HPDE6-E6E7 (cell line): ENCODE measurements at regions not wholly inside any gene's neighbourhood (a gene's known extent, or its start where the extent isn't known, plus 50 kb on each side); places are given as distances from the start of the nearest gene placed in this dataset.

ENCODE experiments used
- DNase-seq: peaks from one replicate; pipeline ENCODE4 v3.0.0; 2011; ENCODE audit warnings: missing footprints; ENCODE audit errors: extremely low spot score

DNA sequence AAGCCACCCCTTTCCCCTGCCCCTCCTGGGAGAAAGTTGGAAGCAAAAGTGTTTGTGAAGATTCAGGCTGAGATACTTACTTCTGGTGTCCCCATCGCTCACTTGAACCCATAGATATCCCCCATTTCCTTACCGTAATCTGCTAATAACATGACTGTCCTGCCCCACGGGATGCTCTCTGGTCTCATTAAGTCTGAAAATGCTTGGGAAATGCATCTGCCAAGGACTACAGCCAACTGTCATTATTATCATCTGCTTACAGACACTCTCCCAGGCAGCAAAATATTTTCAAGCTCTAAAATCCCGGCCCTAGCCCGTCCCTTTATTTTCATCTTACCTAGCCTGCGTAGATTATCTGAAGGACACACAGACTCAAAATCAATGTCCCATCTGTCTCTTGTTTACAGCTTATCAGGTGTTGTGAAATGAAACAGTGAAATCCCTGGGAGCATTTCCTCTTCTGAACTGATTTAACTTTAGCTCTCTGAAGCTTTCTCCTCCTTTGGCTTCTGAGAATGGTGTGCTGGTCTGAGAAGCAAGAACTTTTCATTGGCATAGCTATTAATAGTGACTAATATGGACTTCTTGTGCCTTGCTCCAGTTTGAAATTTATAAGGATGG is 126.9 kb upstream of the OSMR start:
- DNase-seq, result no peak

DNA sequence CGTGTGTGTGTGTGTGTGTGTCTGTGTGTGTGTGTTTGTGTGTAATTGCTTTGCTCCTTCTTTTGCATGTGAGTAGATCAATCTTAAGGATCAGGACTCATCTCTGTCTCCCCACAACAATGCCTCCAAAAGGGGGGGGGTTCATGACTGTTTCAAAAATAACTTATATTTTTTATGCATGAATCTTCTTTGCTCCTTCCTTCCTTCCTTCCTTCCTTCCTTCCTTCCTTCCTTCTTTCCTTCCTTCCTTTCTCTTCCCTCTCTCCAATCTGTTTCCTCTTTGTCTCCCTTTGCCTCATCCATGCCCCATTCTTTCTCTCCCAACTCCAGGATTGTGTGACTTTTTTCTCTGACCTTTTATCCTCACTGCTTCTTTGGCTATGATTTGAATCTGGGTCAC is 126.4 kb upstream of the OSMR start:
- DNase-seq, result no peak

DNA sequence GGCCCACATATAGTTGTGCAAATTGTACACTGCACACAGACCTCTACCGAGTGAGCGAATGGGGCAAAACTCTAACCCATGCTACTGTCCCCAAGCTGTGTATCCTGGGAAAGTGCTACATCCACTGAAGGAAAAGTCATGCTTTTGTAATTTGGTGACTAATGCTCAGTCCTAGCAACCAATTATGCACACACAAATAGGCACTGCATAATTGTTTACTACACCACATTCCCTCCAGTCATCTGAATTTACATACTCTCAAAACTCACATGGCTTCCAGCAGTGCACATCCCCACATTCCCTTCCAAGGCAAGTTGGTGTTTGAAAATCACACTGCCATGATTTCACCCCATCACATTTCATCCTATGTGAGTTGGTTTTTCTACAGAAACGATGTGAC is 125.9 kb upstream of the OSMR start:
- DNase-seq, result no peak

DNA sequence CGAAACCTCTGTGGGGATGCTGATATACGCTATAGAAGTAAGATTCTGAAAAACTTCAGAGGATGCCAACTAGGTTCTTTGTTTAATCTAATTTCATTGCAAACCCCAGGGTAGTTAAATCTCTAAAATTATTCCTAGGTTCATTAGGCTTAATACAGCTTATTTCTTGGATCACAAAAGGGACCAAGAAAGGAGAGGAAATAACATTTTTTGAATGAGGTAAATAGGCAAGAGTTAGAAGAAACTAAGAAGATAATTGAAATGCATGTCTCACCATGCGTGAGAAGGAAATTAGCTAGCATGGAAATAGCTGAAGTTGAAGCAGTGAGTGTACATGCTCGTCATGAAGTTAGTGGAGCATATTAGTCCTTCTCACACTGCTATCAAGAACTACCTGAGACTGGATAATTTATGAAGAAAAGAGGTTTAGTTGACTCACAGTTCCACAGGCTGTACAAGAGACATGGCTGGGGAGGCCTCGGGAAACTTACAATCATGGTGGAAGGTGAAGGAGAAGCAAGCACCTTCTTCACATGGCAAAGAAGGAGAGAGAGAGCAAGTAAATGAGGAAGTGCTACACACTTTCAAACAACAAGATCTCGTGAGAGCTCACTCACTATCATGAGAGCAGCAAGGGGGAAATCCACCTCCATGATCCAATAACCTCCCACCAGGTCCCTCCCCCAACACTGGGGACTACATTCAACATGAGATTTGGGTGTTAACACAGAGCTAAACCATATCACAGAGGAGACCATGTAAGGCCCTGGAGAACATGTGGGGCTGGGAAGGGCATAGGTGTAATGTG is 125.1 kb upstream of the OSMR start:
- no peak for DNase-seq

DNA sequence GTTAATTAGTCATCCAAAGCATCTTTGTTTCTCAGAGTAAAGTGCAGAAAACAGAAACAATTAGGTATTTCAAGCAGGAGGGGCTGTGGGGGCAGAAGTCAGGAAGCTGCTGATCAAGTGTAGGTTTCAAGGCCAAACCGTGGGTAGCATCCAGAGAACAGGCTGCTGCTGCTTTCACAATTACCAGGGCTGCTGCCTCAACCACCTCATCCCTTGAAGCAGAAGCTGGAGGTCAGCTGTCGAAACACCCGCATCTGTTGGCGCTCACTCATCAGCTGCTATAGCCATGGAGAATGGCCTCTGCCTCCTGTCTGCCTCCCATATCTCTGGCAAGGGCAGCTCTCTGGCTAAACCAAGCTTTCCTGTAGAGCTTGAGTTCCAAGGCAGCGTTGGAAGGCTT is 122.9 kb upstream of the OSMR start:
- DNase-seq, result no peak

DNA sequence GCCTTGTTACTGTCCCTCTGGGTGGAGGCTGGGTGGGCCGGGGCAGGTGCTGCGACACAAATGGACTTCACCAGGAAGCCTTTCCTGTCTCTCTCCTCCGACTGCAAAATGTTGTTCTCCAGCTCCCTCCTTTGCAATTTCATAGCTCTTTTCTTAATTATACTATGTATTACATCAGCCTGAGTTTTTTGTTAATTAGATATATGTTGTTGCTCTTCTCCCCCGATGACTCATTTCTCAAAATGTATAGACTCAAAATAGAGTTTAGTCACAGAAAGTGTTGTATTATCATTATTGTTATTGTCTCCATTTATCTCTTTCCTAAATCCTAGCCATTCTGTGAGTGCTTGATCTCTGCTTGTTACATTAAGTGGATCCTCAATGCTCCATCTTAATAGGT is 122.4 kb upstream of the OSMR start:
- DNase-seq, result no peak

DNA sequence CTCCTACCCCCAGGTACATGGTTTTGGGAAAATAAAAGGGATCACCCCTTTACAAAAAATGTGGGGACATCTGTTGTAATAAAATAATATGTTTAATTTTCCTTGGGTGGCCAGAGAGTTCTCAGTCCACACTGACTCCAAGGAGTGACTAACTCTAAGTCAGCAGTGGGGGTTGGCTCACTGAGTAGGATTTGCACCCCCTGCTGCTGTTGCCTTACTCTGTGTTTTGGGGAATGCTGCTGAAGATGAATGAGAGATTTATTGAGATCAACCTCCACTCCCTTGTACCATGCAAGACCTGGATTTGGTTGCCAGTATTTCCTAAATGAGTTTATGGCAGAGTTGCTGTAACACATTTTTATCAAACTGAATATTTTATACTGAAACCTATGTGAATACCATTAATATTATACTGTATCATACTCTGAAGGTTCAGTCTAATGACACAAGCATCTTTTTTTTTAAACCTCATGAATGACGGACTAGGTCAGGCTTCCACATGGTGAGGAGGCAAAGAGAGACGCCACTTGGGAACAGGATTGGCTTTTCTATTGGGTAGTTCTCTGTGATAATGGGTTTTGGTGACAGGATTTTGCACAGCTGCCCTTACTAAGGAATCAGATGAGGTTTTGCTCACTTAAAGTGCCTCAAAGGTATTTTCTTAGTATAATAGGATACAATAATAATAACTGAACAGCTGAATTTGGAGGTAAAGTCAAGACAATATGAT is 121.3 kb upstream of the OSMR start:
- DNase-seq, result no peak

DNA sequence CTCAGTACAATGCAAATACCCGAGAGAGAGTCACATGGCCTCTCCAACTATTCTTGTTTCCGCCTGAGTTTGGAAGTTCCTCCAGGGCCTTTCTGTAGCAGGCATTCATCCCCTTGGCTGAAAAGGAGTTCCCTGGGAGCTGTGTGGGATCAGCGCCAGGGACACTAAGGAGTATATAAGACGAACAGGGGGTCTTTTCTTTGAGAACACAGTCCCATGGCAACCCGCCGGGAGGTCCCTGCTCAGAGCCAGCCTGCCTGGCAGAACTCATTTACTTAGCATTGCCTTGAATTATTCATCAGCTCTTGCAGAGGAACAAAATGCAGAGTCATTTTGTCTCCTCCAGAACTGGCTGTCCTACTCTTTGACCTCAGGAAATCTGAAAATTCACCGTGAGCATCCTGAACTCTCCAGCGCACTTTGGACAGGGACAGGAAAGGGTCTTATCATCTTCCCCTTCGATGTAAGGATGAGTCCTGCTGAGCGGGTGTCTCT is 120.4 kb upstream of the OSMR start:
- DNase-seq, result no peak

DNA sequence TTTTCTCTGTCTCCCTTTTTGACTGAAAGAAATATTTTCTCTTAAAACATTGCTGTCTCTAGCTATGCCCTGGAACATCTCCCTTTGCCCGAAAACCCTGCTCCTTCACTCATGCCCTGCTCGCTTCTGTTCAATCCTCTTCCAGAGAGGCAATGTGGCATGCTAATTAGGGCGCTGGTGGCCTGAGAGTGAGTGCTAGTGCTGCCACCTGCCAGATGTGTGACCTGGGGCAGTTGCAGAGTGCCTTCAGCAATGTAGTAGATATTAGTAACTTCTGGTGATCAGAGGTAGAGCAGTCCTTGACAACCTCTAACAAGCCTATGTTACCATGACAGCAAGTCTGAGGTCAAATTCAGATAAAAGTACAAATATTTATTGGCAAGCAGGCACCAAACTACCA is 119.5 kb upstream of the OSMR start:
- DNase-seq, result no peak

DNA sequence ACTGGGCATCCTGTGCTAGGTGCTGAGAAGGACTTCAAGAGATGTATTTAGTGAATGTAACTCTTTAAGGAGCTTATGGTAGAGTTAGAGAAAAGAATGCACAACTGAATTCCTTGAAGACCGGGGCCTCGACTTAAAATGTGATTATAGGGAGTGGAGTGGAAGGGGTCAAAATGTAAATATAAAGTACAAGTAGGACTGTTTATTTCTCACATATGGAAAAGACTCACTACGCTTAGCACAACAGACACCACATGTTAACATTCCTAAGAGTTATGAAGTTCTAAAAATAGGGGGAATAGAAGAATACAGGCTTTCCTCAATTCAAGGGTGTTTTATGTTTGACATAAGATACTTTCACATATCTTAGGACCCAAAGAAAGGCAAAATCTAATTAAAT is 117.8 kb upstream of the OSMR start:
- DNase-seq, result no peak

DNA sequence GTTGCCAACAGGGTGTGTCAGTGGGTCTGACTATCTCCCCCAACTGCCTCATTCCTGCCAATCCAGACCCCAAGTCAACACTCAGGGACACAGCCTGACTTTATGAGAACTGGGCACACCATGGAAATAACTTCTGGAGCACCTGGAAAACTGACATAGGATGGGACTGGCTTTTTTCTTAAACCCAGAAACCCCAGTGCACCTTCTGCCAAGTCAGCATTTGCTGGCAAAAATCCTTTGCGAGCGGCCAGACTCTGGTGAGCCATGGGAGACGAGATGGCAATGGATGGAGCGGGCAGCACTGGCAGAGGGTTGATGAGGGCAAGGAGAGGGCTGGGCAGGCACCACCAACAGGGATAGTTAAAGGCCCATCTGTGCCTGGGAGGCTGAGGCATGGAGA is 114.4 kb upstream of the OSMR start:
- no peak for DNase-seq

DNA sequence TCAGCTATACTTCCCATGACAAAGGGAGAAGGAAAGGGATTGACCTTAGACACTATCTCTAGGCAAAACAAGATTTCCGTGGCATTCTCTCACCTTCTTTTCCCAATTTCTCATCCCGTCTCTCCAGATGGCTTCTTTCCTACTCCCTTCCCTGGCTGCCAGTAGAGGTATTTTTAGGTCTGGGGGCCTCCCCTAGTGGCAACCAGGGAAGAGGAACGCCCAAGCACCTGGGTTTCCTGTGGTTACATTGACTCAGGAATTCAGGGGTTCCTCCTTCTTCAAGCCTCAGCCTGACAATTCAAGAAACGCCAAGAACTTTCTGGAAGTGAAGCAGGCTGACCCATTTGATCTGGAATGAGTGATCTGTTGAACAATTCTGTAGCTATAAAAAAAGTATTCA is 111.5 kb upstream of the OSMR start:
- no peak for DNase-seq

DNA sequence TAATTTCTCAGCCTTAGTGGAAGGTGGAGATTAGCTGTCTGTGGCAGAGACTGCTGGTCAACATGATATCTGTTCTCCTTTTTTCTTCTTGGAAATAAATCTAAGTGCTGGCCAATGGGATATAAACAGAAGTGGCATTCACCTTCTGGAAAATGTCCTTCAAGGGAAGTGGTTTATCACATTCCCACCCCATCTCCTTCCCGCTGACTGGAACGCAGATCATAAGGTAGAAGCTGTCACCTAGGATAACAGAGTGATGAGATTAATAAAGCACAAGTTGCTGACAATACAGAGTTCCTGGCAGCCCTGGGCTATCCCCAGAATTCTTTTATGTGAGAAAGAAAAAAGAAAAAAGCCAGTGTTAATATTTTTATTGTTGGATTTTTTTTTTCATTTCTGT is 109.7 kb upstream of the OSMR start:
- DNase-seq, result no peak

DNA sequence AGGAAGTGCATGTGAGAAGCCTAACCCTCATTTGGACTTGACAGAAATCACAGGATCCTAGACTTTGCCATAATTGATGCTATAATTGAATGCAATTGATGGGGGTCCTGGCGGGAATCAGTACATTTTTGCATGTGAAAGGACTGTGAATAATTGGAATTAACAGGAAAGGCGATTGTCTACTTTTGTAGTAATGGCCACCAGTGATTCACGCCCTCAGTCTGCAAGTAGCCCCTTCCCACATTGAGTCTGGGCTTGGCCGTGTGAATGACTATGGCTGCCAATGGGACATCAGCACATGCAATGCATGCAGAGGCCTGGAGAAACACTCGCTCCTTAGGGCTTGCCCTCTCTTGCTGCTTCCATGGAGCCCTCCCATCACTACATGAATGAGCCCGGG is 107.8 kb upstream of the OSMR start:
- DNase-seq, result no peak

DNA sequence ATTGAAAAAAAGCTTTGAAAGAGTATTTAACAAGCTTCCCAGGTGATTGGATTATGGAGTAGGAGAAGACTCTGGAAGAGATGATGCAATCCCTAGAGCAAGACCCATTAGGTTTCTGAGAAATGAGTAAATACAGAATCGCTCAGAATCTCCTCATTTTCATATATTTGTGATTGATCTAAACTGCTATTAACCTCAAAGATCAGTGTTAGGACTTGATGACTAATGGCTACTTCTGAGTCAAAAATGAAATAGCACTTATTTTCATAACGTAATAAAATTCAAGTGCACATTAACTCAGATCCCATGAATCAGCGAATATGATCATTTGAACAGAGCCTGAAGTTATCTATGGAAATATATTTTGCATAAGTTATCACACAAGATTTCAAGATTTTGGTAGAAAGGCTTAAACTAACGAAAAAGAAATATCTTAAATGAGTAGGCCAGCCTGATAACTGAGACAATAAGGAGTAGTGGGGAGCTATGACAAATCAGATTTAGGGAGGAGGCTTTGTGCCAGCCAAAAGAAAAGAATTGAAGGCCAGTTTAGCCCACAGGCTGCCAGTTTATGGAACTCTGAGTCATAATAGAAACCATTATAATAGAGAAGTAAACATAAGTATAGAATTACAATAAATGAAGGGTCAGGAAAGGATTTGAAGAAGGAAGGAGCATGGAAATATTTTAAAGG is 106.7 kb upstream of the OSMR start:
- DNase-seq, result no peak

DNA sequence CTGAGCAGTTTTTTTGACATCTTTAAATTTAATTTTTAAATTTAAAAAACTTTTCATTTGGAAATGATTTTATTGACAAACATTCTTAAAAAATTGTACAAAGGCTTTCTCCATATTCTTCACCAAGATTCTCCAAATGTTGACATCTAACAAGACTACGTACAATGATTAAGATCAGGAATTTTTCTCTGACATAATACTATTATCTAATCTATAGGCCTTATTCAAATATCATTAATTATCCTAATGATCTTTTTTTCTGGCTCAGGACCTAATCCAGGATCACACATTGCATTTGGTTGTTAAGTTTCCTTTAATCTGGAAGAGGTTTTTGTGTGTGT is 106.1 kb upstream of the OSMR start:
- no peak for DNase-seq

DNA sequence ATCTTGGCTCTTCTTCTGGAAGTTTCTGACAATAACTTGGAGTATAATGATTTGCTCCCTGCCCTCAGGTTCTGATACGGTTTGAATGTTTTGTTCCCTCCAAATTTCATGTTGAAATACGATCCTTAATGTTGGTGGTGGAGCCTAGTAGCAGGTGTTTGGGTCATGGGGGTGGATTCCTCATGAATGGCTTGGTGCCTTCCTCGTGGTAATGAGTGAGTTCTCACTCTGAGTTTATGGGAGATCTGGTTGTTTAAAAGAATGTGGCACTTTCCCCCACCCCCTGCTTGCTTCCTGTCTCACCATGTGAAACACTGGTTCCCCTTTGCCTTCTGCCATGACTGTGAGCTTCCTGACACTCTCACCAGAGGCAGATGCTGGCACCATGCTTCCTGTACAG is 103.0 kb upstream of the OSMR start:
- no peak for DNase-seq

DNA sequence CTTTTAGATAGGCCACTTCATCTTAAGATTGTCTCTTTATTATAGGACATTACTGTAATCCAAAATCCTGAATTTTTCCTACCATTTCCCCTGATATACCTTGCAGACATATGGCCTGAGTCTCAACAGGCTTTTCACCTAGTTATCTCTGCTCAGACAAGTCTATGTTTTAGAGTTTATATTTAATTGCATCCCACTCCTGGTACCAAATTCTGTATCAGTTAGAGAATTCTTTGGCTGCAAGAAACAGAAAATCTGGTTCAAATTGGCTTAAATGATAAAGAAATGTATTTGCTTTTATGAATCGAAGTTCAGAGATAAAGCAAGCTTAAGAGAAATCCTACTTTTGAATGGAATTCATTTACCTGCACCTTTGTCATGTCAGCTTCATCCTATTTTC is 102.2 kb upstream of the OSMR start:
- DNase-seq, result no peak

DNA sequence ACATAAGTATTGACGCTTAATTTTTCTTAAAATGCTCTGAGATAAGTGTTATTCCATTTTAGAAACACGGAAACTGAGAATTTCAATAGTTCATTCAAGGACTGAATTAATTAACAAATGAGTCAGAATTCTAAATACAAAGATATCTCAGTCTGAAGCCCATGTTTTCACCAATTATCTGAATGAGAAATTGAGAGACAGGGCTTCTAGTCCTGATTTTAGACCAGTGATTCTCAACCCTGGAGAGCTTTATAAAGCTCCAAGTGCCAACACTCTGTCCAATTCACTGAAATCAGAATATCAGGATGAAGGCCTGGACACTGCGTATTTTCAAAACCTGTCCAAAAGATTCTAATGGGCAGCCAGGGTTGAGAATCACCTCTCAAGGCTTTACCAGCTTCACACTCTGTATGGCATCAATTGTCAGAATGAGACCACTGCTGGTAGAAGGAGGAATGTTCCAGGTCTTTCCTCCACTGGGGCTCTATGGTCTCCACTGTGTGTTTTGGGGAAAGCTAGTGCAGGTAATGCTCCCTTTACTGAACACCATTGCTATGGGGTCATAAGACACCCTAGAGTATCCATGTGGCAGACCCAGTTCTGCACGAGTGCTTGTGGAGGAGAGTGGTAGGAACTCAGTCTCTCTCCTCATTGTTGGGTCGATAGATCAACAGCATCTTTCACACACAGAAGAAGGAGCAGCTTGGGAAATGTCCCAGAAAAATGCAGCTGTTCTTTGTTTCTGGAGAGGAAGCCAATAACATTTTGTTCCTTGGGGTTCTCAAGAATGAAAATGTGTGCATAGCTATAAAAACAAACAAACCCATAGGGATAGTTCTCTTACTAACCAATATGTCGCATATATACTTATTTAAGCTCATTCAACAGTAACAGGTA is 99.7 kb upstream of the OSMR start:
- no peak for DNase-seq

DNA sequence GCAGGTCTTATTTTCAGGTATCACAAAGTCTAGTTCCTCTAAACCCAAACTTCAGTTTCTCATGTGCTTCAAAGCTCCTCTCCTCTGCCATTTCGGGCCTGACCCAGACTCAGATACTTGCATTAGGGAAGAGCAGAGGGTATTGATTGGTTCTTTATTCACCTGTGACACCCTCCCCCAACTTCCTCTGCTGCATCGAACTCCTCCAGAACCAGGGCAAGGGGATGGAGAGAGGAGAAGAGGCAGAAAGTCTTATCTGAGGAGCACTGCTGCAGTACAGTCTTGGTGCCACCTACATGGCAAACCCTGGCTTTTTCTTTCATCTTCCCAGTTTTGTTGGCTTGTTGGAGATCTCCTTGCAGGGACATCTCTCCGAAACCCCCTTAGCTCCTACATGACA is 96.0 kb upstream of the OSMR start:
- DNase-seq, result no peak

DNA sequence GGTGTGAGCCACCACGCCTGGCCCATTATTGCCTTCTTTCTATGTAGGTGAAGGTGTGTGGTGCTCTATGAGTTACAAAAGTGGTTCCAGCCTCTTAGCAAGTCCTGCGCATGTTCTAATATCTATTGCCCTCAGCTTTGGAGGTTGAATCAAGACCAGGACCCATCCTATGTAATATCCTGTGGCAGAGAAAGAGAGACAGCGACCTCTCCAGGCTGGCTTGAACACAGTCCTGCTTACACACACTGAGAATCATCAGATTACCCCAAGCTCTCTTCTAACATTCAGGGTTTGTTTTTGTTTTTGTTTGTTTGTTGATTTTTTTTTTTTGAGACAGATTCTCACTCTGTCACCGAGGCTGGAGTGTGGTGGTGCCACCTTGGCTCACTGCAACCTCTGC is 94.7 kb upstream of the OSMR start:
- no peak for DNase-seq
